Glomerular visceral epithelial cell (primary cell): ENCODE measurements at regions not wholly inside any gene's neighbourhood (a gene's known extent, or its start where the extent isn't known, plus 50 kb on each side); places are given as distances from the start of the nearest gene placed in this dataset.
A peak's percentile ranks its signal among the peaks of the same experiment; 100 is the strongest.
"Not testable (repeated sequence)": the region's sequence is repeated elsewhere in the genome, so short reads cannot be mapped to it uniquely, and the experiment has no call there.

Source experiments
- DNase-seq: peaks from one replicate; pipeline ENCODE4 v3.0.0-alpha.2; 2016; ENCODE audit errors: extremely low spot score

- no peak for DNase-seq
Measured at GRCh38 chr13:72657379-72657778, 70.0 kb downstream of the MZT1 start.

DNA sequence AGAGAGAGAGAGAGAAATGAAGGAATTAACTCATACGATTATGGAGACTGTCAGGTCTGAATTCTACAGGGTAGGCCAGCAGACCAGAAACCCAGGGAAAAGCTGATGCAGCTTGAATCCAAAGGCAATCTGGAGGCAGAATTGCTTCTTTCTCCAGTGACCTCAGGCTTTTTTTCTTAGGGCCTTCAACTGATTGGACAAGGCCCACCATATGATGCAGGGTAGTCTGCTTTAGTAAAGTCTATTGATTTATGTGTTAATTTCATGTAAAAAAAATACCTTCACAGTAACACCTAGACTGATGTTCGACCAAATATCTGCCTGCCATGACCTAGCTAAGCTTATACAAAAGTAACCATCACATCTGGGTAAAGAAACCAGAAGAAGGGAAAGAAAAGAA is 71.1 kb downstream of the MZT1 start:
- no peak for DNase-seq

- no peak for DNase-seq
Measured at GRCh38 chr13:72653506-72653905, 73.9 kb downstream of the MZT1 start.

- peak; percentile 41 for DNase-seq
Measured at GRCh38 chr13:72652681-72653080, 74.7 kb downstream of the MZT1 start.

DNA sequence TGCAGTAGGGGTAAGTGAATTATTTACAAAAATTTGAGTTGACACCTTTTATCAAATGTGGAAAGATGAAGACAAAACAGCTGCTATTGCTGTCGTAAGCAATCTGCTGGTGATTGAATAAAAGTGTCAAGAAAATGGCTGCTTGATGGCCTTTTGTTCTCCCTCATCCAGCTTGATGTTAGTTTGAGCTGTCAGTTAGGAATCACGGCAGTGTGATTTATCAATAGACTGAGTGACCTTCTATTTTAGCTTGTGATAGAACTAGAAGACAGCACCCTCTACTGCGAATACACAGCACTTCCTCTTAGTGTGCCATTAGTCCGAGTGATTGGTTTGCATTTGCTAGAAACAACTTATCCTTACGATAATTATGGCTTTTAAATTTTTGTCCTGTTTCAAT is 76.3 kb downstream of the MZT1 start:
- DNase-seq, result no peak

DNA sequence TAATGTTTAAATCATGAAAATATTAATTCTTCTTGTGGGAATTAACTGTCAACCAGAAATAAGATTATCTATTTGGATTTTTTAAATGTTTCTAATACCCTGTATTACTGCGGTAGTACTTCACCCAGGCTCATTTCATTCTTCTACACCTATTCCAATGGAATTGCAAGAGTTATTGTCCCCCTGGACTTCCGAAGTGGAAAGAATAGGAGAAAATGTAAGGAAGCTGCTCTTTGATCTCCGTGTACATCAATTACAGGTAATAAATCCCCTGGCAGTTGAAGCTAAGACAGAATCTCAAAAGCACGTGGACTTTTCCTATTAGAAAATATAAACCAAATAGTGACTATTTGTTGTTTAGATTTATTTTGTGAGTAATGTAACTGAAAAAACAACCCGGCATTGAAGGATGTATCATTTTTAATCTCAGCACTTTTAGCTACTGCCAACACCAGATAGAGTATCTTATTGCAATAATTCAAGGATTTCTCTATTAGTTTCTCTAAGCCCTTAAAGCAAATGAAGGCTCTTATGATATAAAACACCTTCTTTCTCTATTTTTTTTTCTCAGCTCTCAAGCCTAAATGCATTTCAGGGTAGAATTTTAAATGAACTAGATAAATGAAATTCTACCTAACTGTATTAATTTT is 77.3 kb downstream of the MZT1 start:
- DNase-seq, result no peak

- DNase-seq, result no peak
Measured at GRCh38 chr13:72648513-72649065, 78.8 kb downstream of the MZT1 start.

DNA sequence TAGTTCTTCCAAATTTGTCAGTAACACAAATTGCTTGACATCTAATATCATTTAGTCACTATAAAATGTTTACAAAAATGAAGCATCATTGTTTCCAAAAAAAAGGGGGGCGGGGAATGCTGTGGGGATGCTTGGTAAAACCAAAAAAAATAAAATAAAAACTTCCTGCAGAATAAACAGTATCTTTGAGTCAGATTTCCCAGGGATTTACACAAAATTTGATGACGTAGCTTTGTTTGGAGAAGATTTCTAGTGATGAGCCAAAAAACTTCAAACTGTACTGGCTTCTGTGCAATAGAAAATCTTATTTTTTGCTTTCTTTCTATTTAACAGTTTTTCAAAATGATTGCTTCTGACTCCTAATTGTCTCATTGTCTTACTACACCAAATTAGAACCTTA is 80.0 kb downstream of the MZT1 start:
- no peak for DNase-seq

DNA sequence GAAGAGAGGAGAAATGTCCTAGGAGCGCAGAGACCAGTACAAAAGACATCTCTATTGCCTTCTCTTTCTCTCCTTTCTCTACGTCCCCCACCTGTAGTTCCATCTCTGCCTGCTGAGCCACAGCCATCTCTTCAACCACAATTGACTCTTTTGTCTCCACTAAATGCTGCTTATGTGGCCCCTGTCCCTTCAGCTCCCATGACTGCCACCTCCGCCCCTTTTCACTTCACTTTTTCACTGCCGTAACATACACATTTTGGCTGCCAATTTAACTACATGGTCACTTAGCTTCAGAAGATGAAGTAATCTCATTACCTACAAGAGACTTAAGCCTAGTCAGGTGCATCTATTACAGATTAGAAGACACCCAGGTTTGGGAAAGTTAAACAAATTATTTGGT is 81.9 kb downstream of the MZT1 start:
- DNase-seq, result no peak

DNA sequence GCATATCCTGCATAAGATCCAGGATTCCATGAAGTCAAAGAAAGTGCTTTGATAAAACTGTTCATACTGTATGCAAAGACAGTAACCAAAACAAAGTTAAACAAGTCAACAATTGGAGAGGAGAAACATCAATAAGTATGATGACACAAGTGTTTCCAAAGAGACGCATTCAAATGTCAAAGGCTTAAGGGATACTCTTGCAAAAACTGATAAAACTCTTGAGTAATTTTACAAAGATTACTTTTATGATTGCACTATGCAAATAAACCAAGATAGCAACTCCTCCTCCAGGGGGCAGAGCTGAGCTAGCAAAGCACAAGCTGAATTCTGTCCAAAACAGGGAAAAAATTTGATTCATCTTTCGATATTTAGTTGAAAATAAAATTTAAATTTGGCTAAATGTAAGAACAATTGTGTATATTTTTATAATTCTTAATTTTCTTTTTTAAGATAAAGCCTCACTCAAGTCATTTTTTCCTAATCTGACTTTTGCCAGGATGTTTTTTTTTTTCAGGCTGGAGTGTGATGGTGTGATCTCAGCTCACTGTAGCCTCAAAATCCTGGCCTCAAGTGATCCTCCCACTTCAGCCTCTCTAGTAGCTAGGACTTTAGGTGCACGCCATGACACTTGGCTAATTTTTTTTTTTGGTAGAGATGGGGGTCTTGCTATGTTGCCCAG is 84.0 kb downstream of the MZT1 start:
- DNase-seq, result peak; percentile 30

DNA sequence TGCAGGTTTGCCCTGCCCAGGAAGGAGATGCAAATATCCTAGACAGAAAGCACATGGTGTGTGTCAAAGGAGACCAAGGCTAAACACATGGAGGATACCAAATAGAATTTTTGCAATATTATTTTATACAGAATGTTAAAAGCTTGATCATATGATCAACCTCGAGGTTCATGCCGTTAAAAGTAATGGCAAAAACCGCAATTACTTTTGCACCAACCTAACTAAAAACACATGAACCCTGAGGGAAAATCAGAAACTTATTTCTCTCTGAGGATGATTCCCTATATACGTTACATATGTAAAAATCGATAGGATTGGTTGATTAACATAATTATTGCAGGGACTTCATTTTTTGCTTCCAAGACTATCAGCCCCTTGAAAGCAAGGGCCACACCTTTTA is 88.1 kb downstream of the MZT1 start:
- DNase-seq, result no peak

DNA sequence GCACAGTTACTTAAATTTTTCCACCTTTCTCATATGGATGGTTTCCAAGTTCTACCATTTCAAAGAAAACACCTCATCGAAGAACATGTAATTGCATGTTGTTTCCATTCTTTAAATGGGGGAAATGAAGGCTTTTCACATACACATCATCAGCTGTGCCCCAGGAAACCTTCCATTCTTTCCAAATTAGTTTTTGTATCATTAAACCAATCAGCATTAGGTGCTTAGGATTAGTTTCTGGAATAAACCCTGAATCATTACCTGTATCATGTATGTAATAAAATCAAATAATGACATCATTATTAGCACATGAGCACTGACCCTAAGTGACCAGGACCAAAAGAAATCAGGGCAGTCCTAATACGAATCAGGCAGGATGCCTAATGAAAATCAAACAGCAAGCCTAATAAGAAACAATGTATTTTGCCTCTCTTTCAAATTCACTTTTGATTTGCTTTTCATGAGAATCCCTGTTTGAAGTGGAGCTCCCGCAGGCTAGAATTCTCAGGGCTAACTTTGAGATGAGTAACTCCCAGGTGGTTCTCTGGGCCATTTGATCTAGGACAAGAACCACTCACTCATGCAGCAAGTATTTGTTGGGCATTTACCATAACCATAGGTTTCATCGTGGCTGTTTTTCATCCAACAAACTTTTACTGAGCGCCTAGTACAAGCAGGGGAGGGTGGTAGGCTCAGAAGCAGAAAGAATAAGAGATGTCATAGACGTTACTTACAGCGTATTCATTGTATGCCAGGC is 89.2 kb downstream of the MZT1 start:
- DNase-seq, result peak; percentile 35

- DNase-seq, result no peak
Measured at GRCh38 chr13:72637561-72637960, 89.9 kb downstream of the MZT1 start.

DNA sequence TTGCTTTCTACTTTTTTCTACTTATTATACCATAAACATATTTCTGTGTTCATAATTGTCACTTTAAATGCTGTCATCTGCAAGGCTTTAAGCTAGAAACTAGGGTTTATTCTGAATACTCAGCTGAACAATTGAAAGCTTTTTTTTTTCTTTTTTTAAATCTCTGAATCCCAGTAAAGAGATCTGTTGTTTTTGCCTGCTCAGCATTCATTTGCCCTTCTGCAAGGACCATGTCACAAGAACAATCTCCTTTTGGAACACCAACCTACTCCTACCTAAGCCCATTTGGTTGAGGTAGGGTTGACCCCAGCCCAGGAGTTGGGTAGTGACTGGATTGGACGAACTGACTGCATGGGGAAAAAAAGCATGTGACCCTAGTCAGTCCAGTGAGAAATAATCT is 92.6 kb downstream of the MZT1 start:
- DNase-seq, result no peak

- DNase-seq, result no peak
Measured at GRCh38 chr13:72622546-72622945, 104.9 kb downstream of the MZT1 start.

- no peak for DNase-seq
Measured at GRCh38 chr13:72620874-72621273, 106.6 kb downstream of the MZT1 start.

DNA sequence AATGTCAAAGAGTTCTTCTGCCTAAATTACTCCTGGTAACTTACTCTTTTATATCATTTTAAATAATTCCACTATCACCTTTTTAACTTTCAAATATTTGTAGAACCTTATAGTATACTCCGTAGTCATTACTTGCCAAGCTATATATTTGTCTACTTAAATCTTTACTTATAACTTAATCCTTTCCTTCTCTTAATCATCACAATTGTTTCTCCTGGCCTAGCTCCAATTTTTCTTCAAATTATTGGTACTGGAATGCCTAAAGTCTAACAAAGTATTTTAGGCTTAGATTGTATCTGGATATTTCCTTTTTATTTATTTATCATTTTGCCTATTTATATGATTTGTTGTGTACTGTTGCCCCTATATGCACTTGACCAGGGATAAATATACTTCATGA is 109.5 kb downstream of the MZT1 start:
- DNase-seq, result no peak

- no peak for DNase-seq
Measured at GRCh38 chr13:72617186-72617585, 110.2 kb downstream of the MZT1 start.

- DNase-seq, result not testable (repeated sequence)
Measured at GRCh38 chr13:72610251-72610891, 117.1 kb downstream of the MZT1 start.

GRCh38 chr13:72599178-72599743 is 128.2 kb downstream of the MZT1 start:
- DNase-seq, result no peak

GRCh38 chr13:72590091-72590740 is 137.2 kb downstream of the MZT1 start:
- no peak for DNase-seq
